BLaER1 (cell line): ENCODE measurements at regions not wholly inside any gene's neighbourhood (a gene's known extent, or its start where the extent isn't known, plus 50 kb on each side); places are given as distances from the start of the nearest gene placed in this dataset.

Source experiments
- H3K27ac ChIP-seq: shearing (Covaris generic); formaldehyde crosslinking; 2 replicates; pipeline ENCODE4 v1.8.1; 2022
- H3K27me3 ChIP-seq: shearing (Covaris generic); formaldehyde crosslinking; 2 replicates; pipeline ENCODE4 v1.8.1; 2022
- H3K36me3 ChIP-seq: shearing (Covaris generic); formaldehyde crosslinking; 2 replicates; pipeline ENCODE4 v1.8.1; 2022
- H3K4me1 ChIP-seq: shearing (Covaris generic); formaldehyde crosslinking; 2 replicates; pipeline ENCODE4 v1.8.1; 2022
- H3K4me2 ChIP-seq: shearing (Covaris generic); formaldehyde crosslinking; 2 replicates; pipeline ENCODE4 v1.8.1; 2022
- H3K4me3 ChIP-seq: shearing (Covaris generic); formaldehyde crosslinking; 2 replicates; pipeline ENCODE4 v1.8.1; 2022
- H3K9ac ChIP-seq: shearing (Covaris generic); formaldehyde crosslinking; 2 replicates; pipeline ENCODE4 v1.8.1; 2022
- H3K9me3 ChIP-seq: shearing (Covaris generic); formaldehyde crosslinking; 2 replicates; pipeline ENCODE4 v1.8.1; 2022
- H4K20me1 ChIP-seq: shearing (Covaris generic); formaldehyde crosslinking; 2 replicates; pipeline ENCODE4 v1.8.1; 2022
- Cebpa-rat ChIP-seq: shearing (Covaris generic); IDR thresholded peaks from 2 replicates; pipeline ENCODE4 v1.8.1; 2022

GRCh38 chr2:19690429-19690828 lies 211.4 kb downstream of the TTC32 start:
- Histone ChIP-seq H3K9me3 (no peaks in the 10 kb centered on the region), H3K9ac (no peak overlapping the region), H3K4me1 (peaks cover 14% of the 10 kb centered on the region), H4K20me1 (no peaks in the 10 kb centered on the region), H3K27me3 (no peaks in the 10 kb centered on the region), H3K27ac (no peak overlapping the region), H3K4me2 (no peak overlapping the region), H3K36me3 (no peaks in the 10 kb centered on the region), H3K4me3 (no peak overlapping the region)
- TF ChIP-seq Cebpa-rat = no peak

GRCh38 chr2:19689646-19690168 lies 212.1 kb downstream of the TTC32 start:
- Histone ChIP-seq H4K20me1 (no peaks in the 10 kb centered on the region), H3K9ac (no peak overlapping the region), H3K36me3 (no peaks in the 10 kb centered on the region), H3K27me3 (no peaks in the 10 kb centered on the region), H3K4me3 (no peak overlapping the region), H3K27ac (no peak overlapping the region), H3K9me3 (no peaks in the 10 kb centered on the region), H3K4me2 (no peak overlapping the region), H3K4me1 (peaks cover 14% of the 10 kb centered on the region)
- TF ChIP-seq Cebpa-rat = no peak

- Histone ChIP-seq H3K4me1 (peaks cover 4% of the 10 kb centered on the region), H3K4me2 (no peak overlapping the region), H3K4me3 (no peak overlapping the region), H3K9ac (no peak overlapping the region), H3K9me3 (no peaks in the 10 kb centered on the region), H4K20me1 (no peaks in the 10 kb centered on the region), H3K36me3 (no peaks in the 10 kb centered on the region), H3K27me3 (no peaks in the 10 kb centered on the region), H3K27ac (no peak overlapping the region)
- no peak for TF ChIP-seq Cebpa-rat
Measured at GRCh38 chr2:19688059-19688458, 213.7 kb downstream of the TTC32 start.

GRCh38 chr2:19687017-19687659 lies 214.6 kb downstream of the TTC32 start:
- H3K27me3 ChIP-seq = no peaks in the 10 kb centered on the region
- no peak overlapping the region for H3K4me2 ChIP-seq
- H3K36me3 ChIP-seq = no peaks in the 10 kb centered on the region
- no peak overlapping the region for H3K27ac ChIP-seq
- no peaks in the 10 kb centered on the region for H4K20me1 ChIP-seq
- TF ChIP-seq Cebpa-rat = no peak
- no peaks in the 10 kb centered on the region for H3K9me3 ChIP-seq
- no peaks in the 10 kb centered on the region; the same call in 1 of the 2 replicates for H3K4me1 ChIP-seq
- H3K9ac ChIP-seq = no peak overlapping the region
- no peak overlapping the region for H3K4me3 ChIP-seq

- no peaks in the 10 kb centered on the region; the same call in 1 of the 2 replicates for H3K4me1 ChIP-seq
- H3K4me2 ChIP-seq = no peak overlapping the region
- H3K27ac ChIP-seq = no peak overlapping the region
- H3K27me3 ChIP-seq = no peaks in the 10 kb centered on the region
- no peak overlapping the region for H3K4me3 ChIP-seq
- H3K9ac ChIP-seq = no peak overlapping the region
- no peak for TF ChIP-seq Cebpa-rat
- H3K9me3 ChIP-seq = no peaks in the 10 kb centered on the region
- no peaks in the 10 kb centered on the region for H4K20me1 ChIP-seq
- no peaks in the 10 kb centered on the region for H3K36me3 ChIP-seq
Measured at GRCh38 chr2:19686439-19686838, 215.3 kb downstream of the TTC32 start.

- Histone ChIP-seq H3K4me2 (no peak overlapping the region), H3K27ac (no peak overlapping the region), H3K36me3 (no peaks in the 10 kb centered on the region), H3K27me3 (no peaks in the 10 kb centered on the region), H3K4me3 (no peak overlapping the region), H3K9ac (no peak overlapping the region), H4K20me1 (no peaks in the 10 kb centered on the region), H3K9me3 (no peaks in the 10 kb centered on the region), H3K4me1 (no peaks in the 10 kb centered on the region; the same call in 1 of the 2 replicates)
- TF ChIP-seq Cebpa-rat = no peak
Measured at GRCh38 chr2:19685731-19686130, 216.1 kb downstream of the TTC32 start.

GRCh38 chr2:19684516-19684915 lies 217.3 kb downstream of the TTC32 start:
- Histone ChIP-seq H3K27me3 (no peaks in the 10 kb centered on the region), H3K27ac (no peak overlapping the region)
- TF ChIP-seq Cebpa-rat = no peak

GRCh38 chr2:19683556-19683955 lies 218.2 kb downstream of the TTC32 start:
- no peaks in the 10 kb centered on the region for H3K9me3 ChIP-seq
- H3K9ac ChIP-seq = no peak overlapping the region
- H3K4me3 ChIP-seq = no peak overlapping the region
- H3K27me3 ChIP-seq = no peaks in the 10 kb centered on the region
- H4K20me1 ChIP-seq = no peaks in the 10 kb centered on the region
- no peak overlapping the region for H3K27ac ChIP-seq
- TF ChIP-seq Cebpa-rat = no peak
- H3K4me1 ChIP-seq = no peaks in the 10 kb centered on the region; the same call in 1 of the 2 replicates
- H3K36me3 ChIP-seq = no peaks in the 10 kb centered on the region
- no peak overlapping the region for H3K4me2 ChIP-seq

More at GRCh38 chr2:19684516-19684915, 217.3 kb downstream of the TTC32 start:
- Histone ChIP-seq H3K4me1 (no peaks in the 10 kb centered on the region; the same call in 1 of the 2 replicates), H3K36me3 (no peaks in the 10 kb centered on the region), H4K20me1 (no peaks in the 10 kb centered on the region), H3K4me3 (no peak overlapping the region), H3K9ac (no peak overlapping the region), H3K9me3 (no peaks in the 10 kb centered on the region), H3K4me2 (no peak overlapping the region)

GRCh38 chr2:19682493-19682892 lies 219.3 kb downstream of the TTC32 start:
- H3K4me2 ChIP-seq = no peak overlapping the region

GRCh38 chr2:19677825-19678518 lies 223.8 kb downstream of the TTC32 start:
- H3K4me1 ChIP-seq = no peaks in the 10 kb centered on the region
- no peak overlapping the region for H3K4me2 ChIP-seq
- H3K27me3 ChIP-seq = no peaks in the 10 kb centered on the region
- H3K4me3 ChIP-seq = no peak overlapping the region
- H3K9ac ChIP-seq = no peak overlapping the region
- no peaks in the 10 kb centered on the region for H3K36me3 ChIP-seq
- no peak overlapping the region for H3K27ac ChIP-seq
- TF ChIP-seq Cebpa-rat = no peak
- H3K9me3 ChIP-seq = no peaks in the 10 kb centered on the region
- H4K20me1 ChIP-seq = no peaks in the 10 kb centered on the region

More at GRCh38 chr2:19682493-19682892, 219.3 kb downstream of the TTC32 start:
- Histone ChIP-seq H3K36me3 (no peaks in the 10 kb centered on the region), H3K27me3 (no peaks in the 10 kb centered on the region), H3K27ac (no peak overlapping the region), H4K20me1 (no peaks in the 10 kb centered on the region), H3K4me1 (no peaks in the 10 kb centered on the region; the same call in 1 of the 2 replicates), H3K4me3 (no peak overlapping the region), H3K9ac (no peak overlapping the region), H3K9me3 (no peaks in the 10 kb centered on the region)
- no peak for TF ChIP-seq Cebpa-rat
